ENCODE measurements at regions not wholly inside any gene's neighbourhood (a gene's known extent, or its start where the extent isn't known, plus 50 kb on each side); places are given as distances from the start of the nearest gene placed in this dataset.

DNA sequence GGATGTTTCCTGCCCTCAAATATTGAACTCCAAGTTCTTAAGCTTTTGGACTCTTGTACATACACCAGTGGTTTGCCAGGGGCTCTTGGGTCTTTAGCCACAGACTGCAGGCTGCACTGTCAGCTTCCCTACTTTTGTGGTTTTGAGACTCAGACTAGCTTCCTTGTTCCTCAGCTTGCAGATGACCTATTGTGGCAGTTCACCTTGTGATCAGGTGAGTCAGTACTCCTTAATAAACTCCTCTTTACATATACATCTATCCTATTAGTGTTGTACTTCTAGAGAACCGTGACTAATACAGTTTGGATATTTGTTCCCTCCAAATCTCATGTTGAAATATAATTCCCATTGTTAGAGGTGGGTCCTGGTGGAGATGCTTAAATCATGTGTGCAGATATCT is 681.9 kb upstream of the ARRDC3 start:
- Histone ChIP-seq H3K4me2 (ENCODE audit: extremely low read depth, insufficient read depth, low read length) (no peak overlapping the region), H3K27ac (ENCODE audit: insufficient read depth, low read length) (no peak overlapping the region), H3K4me3 (replicated peaks in 1 of 4; ENCODE audit: control extremely low read depth in 1 of 4, insufficient read depth in 1 of 4, low read depth in 3 of 4, low read length in 4 of 4) (no peak overlapping the region), H3K27me3 (ENCODE audit: control insufficient read depth, insufficient read depth, low read length) (no peaks in the 10 kb centered on the region), H2AFZ (ENCODE audit: low read length) (no peak overlapping the region), H3K36me3 (ENCODE audit: control insufficient read depth, insufficient read depth, low read length) (no peaks in the 10 kb centered on the region), H4K20me1 (ENCODE audit: control insufficient read depth, extremely low read depth, insufficient read depth, low read length) (no peaks in the 10 kb centered on the region), H3K4me1 (ENCODE audit: control insufficient read depth, extremely low read depth, insufficient read depth, low read length) (no peaks in the 10 kb centered on the region), H3K9me3 (ENCODE audit: control insufficient read depth, insufficient read depth, low read depth, low read length) (no peaks in the 10 kb centered on the region), H3K79me2 (ENCODE audit: control insufficient read depth, insufficient read depth, low read length) (no peaks in the 10 kb centered on the region), H3K9ac (ENCODE audit: insufficient read depth, low read length) (no peak overlapping the region)
- DNase-seq (ENCODE audit: low read depth in 2 of 2) = no peak
- TF ChIP-seq EZH2 (IDR thresholded peaks at IDR 0.05; ENCODE audit: low read length, missing control alignments) = no peak
- TF ChIP-seq, protein P1, sequence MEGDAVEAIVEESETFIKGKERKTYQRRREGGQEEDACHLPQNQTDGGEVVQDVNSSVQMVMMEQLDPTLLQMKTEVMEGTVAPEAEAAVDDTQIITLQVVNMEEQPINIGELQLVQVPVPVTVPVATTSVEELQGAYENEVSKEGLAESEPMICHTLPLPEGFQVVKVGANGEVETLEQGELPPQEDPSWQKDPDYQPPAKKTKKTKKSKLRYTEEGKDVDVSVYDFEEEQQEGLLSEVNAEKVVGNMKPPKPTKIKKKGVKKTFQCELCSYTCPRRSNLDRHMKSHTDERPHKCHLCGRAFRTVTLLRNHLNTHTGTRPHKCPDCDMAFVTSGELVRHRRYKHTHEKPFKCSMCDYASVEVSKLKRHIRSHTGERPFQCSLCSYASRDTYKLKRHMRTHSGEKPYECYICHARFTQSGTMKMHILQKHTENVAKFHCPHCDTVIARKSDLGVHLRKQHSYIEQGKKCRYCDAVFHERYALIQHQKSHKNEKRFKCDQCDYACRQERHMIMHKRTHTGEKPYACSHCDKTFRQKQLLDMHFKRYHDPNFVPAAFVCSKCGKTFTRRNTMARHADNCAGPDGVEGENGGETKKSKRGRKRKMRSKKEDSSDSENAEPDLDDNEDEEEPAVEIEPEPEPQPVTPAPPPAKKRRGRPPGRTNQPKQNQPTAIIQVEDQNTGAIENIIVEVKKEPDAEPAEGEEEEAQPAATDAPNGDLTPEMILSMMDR (conservative IDR thresholded peaks at IDR 0.05 in 1 of 2, IDR thresholded peaks at IDR 0.05 in 1 of 2; ENCODE audit: low read depth in 1 of 2, low read length in 2 of 2) = no peak

DNA sequence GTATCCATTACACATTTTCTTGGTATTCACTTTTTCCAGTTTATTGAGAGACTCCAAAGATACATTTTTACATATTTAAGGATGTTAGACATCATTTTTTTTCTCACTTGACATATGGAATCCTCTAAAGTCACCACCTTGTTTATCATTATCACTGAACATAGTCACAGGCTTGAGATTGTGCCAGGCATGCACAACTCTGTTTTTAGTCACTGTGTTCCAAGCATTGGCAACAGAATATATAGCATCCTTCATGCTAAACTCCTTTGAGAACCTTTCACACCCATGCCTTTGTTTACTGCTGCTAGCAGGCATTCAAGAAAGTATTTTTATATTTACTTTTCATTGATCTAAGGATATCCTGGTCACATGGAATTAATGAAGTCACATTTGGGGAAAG is 668.6 kb upstream of the ARRDC3 start:
- Histone ChIP-seq H3K4me1 (ENCODE audit: control insufficient read depth, extremely low read depth, insufficient read depth, low read length) (no peaks in the 10 kb centered on the region), H3K36me3 (ENCODE audit: control insufficient read depth, insufficient read depth, low read length) (no peaks in the 10 kb centered on the region), H2AFZ (ENCODE audit: low read length) (no peak overlapping the region), H3K79me2 (ENCODE audit: control insufficient read depth, insufficient read depth, low read length) (no peaks in the 10 kb centered on the region), H3K27me3 (ENCODE audit: control insufficient read depth, insufficient read depth, low read length) (no peaks in the 10 kb centered on the region), H3K4me3 (replicated peaks in 1 of 4; ENCODE audit: control extremely low read depth in 1 of 4, insufficient read depth in 1 of 4, low read depth in 3 of 4, low read length in 4 of 4) (no peak overlapping the region), H3K4me2 (ENCODE audit: extremely low read depth, insufficient read depth, low read length) (no peak overlapping the region), H3K27ac (ENCODE audit: insufficient read depth, low read length) (no peak overlapping the region), H4K20me1 (ENCODE audit: control insufficient read depth, extremely low read depth, insufficient read depth, low read length) (no peaks in the 10 kb centered on the region), H3K9me3 (ENCODE audit: control insufficient read depth, insufficient read depth, low read depth, low read length) (no peaks in the 10 kb centered on the region), H3K9ac (ENCODE audit: insufficient read depth, low read length) (no peak overlapping the region)
- TF ChIP-seq EZH2 (IDR thresholded peaks at IDR 0.05; ENCODE audit: low read length, missing control alignments) = no peak
- TF ChIP-seq, protein P1 (conservative IDR thresholded peaks at IDR 0.05 in 1 of 2, IDR thresholded peaks at IDR 0.05 in 1 of 2; ENCODE audit: low read depth in 1 of 2, low read length in 2 of 2) = no peak
- no peak for DNase-seq (ENCODE audit: low read depth in 2 of 2)

DNA sequence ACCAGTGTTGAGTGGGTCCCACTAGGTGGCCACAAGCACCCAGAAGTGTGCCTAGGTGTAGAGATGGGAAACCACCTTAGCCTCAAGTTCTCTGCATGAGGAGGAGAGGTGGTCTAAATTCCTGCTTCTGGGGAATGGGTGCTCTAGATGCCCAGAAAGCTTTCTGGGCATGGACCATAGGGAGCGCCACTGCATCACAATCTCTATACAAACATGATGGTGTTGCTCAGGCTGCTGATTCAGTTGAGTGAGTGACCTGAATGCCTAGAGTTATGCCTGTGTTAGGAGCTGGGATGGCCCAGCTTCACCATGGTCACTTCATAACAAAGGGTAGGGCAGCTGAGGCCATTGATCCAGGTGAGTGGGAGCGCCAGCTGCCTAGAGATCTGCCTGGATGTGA is 667.9 kb upstream of the ARRDC3 start:
- DNase-seq (ENCODE audit: low read depth in 2 of 2) = no peak
- Histone ChIP-seq H3K9ac (ENCODE audit: insufficient read depth, low read length) (no peak overlapping the region), H3K79me2 (ENCODE audit: control insufficient read depth, insufficient read depth, low read length) (no peaks in the 10 kb centered on the region), H3K27me3 (ENCODE audit: control insufficient read depth, insufficient read depth, low read length) (no peaks in the 10 kb centered on the region), H2AFZ (ENCODE audit: low read length) (no peak overlapping the region), H3K9me3 (ENCODE audit: control insufficient read depth, insufficient read depth, low read depth, low read length) (no peaks in the 10 kb centered on the region), H3K4me1 (ENCODE audit: control insufficient read depth, extremely low read depth, insufficient read depth, low read length) (no peaks in the 10 kb centered on the region), H4K20me1 (ENCODE audit: control insufficient read depth, extremely low read depth, insufficient read depth, low read length) (no peaks in the 10 kb centered on the region), H3K4me3 (replicated peaks in 1 of 4; ENCODE audit: control extremely low read depth in 1 of 4, insufficient read depth in 1 of 4, low read depth in 3 of 4, low read length in 4 of 4) (no peak overlapping the region), H3K27ac (ENCODE audit: insufficient read depth, low read length) (no peak overlapping the region), H3K36me3 (ENCODE audit: control insufficient read depth, insufficient read depth, low read length) (no peaks in the 10 kb centered on the region), H3K4me2 (ENCODE audit: extremely low read depth, insufficient read depth, low read length) (no peak overlapping the region)
- TF ChIP-seq EZH2 (IDR thresholded peaks at IDR 0.05; ENCODE audit: low read length, missing control alignments) = no peak
- TF ChIP-seq, protein P1 (conservative IDR thresholded peaks at IDR 0.05 in 1 of 2, IDR thresholded peaks at IDR 0.05 in 1 of 2; ENCODE audit: low read depth in 1 of 2, low read length in 2 of 2) = no peak

All from fibroblast of lung (primary cell).